Panc1 (cell line): ENCODE measurements at regions not wholly inside any gene's neighbourhood (a gene's known extent, or its start where the extent isn't known, plus 50 kb on each side); places are given as distances from the start of the nearest gene placed in this dataset.

Experiments used
- ATAC-seq: fragments of 200-7000 bp; cut with Tn5 transposase; 2 replicates; pipeline ENCODE4 v1.9.1; 2020; ENCODE audit warnings: mild to moderate bottlenecking, moderate library complexity
- BruUV-seq: library from RNA; stranded (reverse); fragments of 400-500 nt; replicated peaks from 2 replicates; lab custom pipeline; 2021; lab: Mats Ljungman, UMichigan
- CTCF ChIA-PET: fragments of 300-600 bp; sonication (Branson Sonifier 250); formaldehyde crosslinking; loops from one replicate; lab custom pipeline; 2022; ENCODE audit warnings: antibody characterized with exemption; lab: Charles Lee
- POLR2A ChIA-PET: fragments of 300-600 bp; sonication (Branson Sonifier 250); formaldehyde crosslinking; loops from one replicate; lab custom pipeline; 2022; ENCODE audit warnings: antibody characterized with exemption; lab: Charles Lee
- DNase-seq: peaks from one replicate; pipeline ENCODE4 v3.0.0-alpha.2; 2010; ENCODE audit warnings: low read depth, low spot score
- H3K27ac ChIP-seq: 2 replicates; pipeline ENCODE4 v1.5.1; 2011; ENCODE audit warnings: mild to moderate bottlenecking, low read length, inconsistent platforms
- H3K27me3 ChIP-seq: fragments of 200-500 bp; sonication (Bioruptor generic); 2 replicates; pipeline ENCODE4 v1.6.0; 2014; ENCODE audit warnings: low read length, inconsistent platforms; ENCODE audit not compliant: control insufficient read depth, insufficient read depth
- H3K36me3 ChIP-seq: fragments of 200-500 bp; sonication (Bioruptor generic); 2 replicates; pipeline ENCODE4 v1.5.1; 2014; ENCODE audit warnings: inconsistent platforms, mild to moderate bottlenecking, low read length, moderate library complexity; ENCODE audit not compliant: control insufficient read depth, insufficient read depth
- H3K4me1 ChIP-seq: 2 replicates; pipeline ENCODE4 v1.5.1; 2011; ENCODE audit warnings: inconsistent platforms, mild to moderate bottlenecking, low read length, moderate library complexity; ENCODE audit not compliant: control insufficient read depth, insufficient read depth
- H3K4me3 ChIP-seq, 2 experiments: 2 replicates each; pipeline ENCODE4 v1.5.1; 2011 to 2012; ENCODE audit warnings: low read depth in 2 of 2, low read length in 2 of 2, mild to moderate bottlenecking in 2 of 2, inconsistent platforms in 1 of 2, moderate library complexity in 1 of 2
- H3K9me3 ChIP-seq: fragments of 200-500 bp; sonication (Bioruptor generic); 2 replicates; pipeline ENCODE4 v1.5.1; 2014; ENCODE audit warnings: low read depth, mild to moderate bottlenecking, inconsistent platforms, low read length, moderate library complexity; ENCODE audit not compliant: control insufficient read depth, insufficient read depth
- CTCF ChIP-seq: fragments of 450-650 bp; IDR thresholded peaks from 2 replicates; pipeline ENCODE4 v1.5.1; 2017; ENCODE audit warnings: mild to moderate bottlenecking
- POLR2AphosphoS5 ChIP-seq: IDR thresholded peaks from 2 replicates; pipeline ENCODE4 v1.6.1; 2012; ENCODE audit warnings: mild to moderate bottlenecking, low read depth, low read length, moderate library complexity
- REST ChIP-seq, 2 experiments: IDR thresholded peaks; 2 replicates each; pipeline ENCODE4 v1.6.1; 2011 to 2012; ENCODE audit warnings: low read depth in 2 of 2, control low read depth in 1 of 2, low read length in 1 of 2, mild to moderate bottlenecking in 1 of 2, moderate library complexity in 1 of 2; ENCODE audit not compliant: insufficient read depth in 1 of 2
- SIN3A ChIP-seq: IDR thresholded peaks from 2 replicates; pipeline ENCODE4 v1.6.1; 2012; ENCODE audit warnings: low read depth, mild to moderate bottlenecking, low read length, moderate library complexity, borderline replicate concordance; ENCODE audit not compliant: insufficient read depth
- TCF7L2 ChIP-seq: IDR thresholded peaks from 2 replicates; pipeline ENCODE4 v1.6.1; 2011; ENCODE audit warnings: mild to moderate bottlenecking, low read depth, low read length, inconsistent platforms
- in situ Hi-C: cut with HindIII; loops from 2 replicates; pipeline ENCODE4 v1.10.0; 2016; ENCODE audit warnings: low sequenced_read_pairs, low pct_unique_long_range_greater_than_20kb
- intact Hi-C: fragments of 100-400 bp; cut with micrococcal nuclease; formaldehyde crosslinking; loops from one replicate; pipeline ENCODE4 v1.10.0; 2022; ENCODE audit not compliant: unreplicated experiment

- TF ChIP-seq POLR2AphosphoS5 (no peak), SIN3A (no peak), REST (IDR thresholded peaks at IDR 0.05; ENCODE audit: insufficient read depth in 1 of 2, low read depth in 2 of 2, low read length in 1 of 2) (no peak), TCF7L2 (no peak), CTCF (no peak)
- no peaks in the 10 kb centered on the region for H3K4me1 ChIP-seq
- ATAC-seq, result no peak
- no peak overlapping the region for H3K27ac ChIP-seq
- in situ Hi-C loops, result no loop called here
- CTCF ChIA-PET, result no interaction called here
- H3K36me3 ChIP-seq, result no peaks in the 10 kb centered on the region
- POLR2A ChIA-PET, result no interaction called here
- BruUV-seq, result no TSS peak
- no peak for DNase-seq
- H3K4me3 ChIP-seq, result no peak overlapping the region
- no peaks in the 10 kb centered on the region for H3K9me3 ChIP-seq
- H3K27me3 ChIP-seq, result no peaks in the 10 kb centered on the region
- intact Hi-C loops, result no loop called here
Observed at GRCh38 chr5:71949772-71950171, 157.5 kb upstream of the MAP1B start.

- DNase-seq, result no peak
- CTCF ChIA-PET, result no interaction called here
- no TSS peak for BruUV-seq
- TF ChIP-seq TCF7L2 (no peak), REST (IDR thresholded peaks at IDR 0.05; ENCODE audit: insufficient read depth in 1 of 2, low read depth in 2 of 2, low read length in 1 of 2) (no peak), CTCF (no peak), SIN3A (no peak), POLR2AphosphoS5 (no peak)
- no peaks in the 10 kb centered on the region for H3K27me3 ChIP-seq
- no peak overlapping the region for H3K27ac ChIP-seq
- H3K9me3 ChIP-seq, result no peaks in the 10 kb centered on the region
- no peak overlapping the region for H3K4me3 ChIP-seq
- H3K36me3 ChIP-seq, result no peaks in the 10 kb centered on the region
- in situ Hi-C loops, result no loop called here
- intact Hi-C loops, result no loop called here
- no peaks in the 10 kb centered on the region for H3K4me1 ChIP-seq
- no peak for ATAC-seq
- POLR2A ChIA-PET, result no interaction called here
Observed at GRCh38 chr5:71953866-71954265, 153.4 kb upstream of the MAP1B start.
